Colonic mucosa (tissue), 4 donors: ENCODE measurements at regions not wholly inside any gene's neighbourhood (a gene's known extent, or its start where the extent isn't known, plus 50 kb on each side); places are given as distances from the start of the nearest gene placed in this dataset.

Source experiments
- DNase-seq: peaks from one replicate; pipeline ENCODE4 v3.0.0-alpha.2; 2020
- H3K27ac ChIP-seq: fragments of 200-600 bp; one replicate; pipeline ENCODE4 v1.8.0; 2021
- H3K27me3 ChIP-seq: fragments of 200-600 bp; one replicate; pipeline ENCODE4 v1.8.0; 2021
- H3K36me3 ChIP-seq: fragments of 200-600 bp; one replicate; pipeline ENCODE4 v1.8.0; 2021
- H3K4me1 ChIP-seq: fragments of 200-600 bp; one replicate; pipeline ENCODE4 v1.8.0; 2021; ENCODE audit warnings: mild to moderate bottlenecking
- H3K4me3 ChIP-seq: fragments of 200-600 bp; one replicate; pipeline ENCODE4 v1.8.0; 2021
- H3K9ac ChIP-seq, 2 donors: one replicate each; pipeline ENCODE4 v1.7.0; 2013; ENCODE audit warnings: control low read depth in 2 of 2, low read depth in 2 of 2, low read length in 2 of 2
- H3K9me3 ChIP-seq: fragments of 200-600 bp; one replicate; pipeline ENCODE4 v1.8.0; 2021
- CTCF ChIP-seq: fragments of 200-600 bp; IDR thresholded peaks from one replicate; pipeline ENCODE4 v1.8.0; 2022; ENCODE audit warnings: antibody characterized with exemption, mild to moderate bottlenecking
- intact Hi-C: fragments of 100-400 bp; cut with DNase I; formaldehyde crosslinking; loops from one replicate; pipeline ENCODE4 v1.14.1; 2022
- donor health status: healthy.
- donor health status: DM: no; HTN: no; CAD: no.
- donor health status: DM: no; HTN: no; CAD: no.

GRCh38 chr18:37980556-37980955 is 415.0 kb upstream of the CELF4 start:
- H3K27me3 ChIP-seq, result no peaks in the 10 kb centered on the region
- no peaks in the 10 kb centered on the region for H3K9me3 ChIP-seq
- no peak overlapping the region for H3K4me3 ChIP-seq
- H3K4me1 ChIP-seq, result no peaks in the 10 kb centered on the region
- H3K27ac ChIP-seq, result no peak overlapping the region
- no peak for DNase-seq
- no peak overlapping the region for H3K9ac ChIP-seq
- no peaks in the 10 kb centered on the region for H3K36me3 ChIP-seq
- no peak for TF ChIP-seq CTCF
- intact Hi-C loops, result no loop called here

GRCh38 chr18:37975446-37975845 is 409.8 kb upstream of the CELF4 start:
- no peaks in the 10 kb centered on the region for H3K27me3 ChIP-seq
- no peaks in the 10 kb centered on the region for H3K4me1 ChIP-seq
- no peaks in the 10 kb centered on the region for H3K36me3 ChIP-seq
- H3K4me3 ChIP-seq, result no peak overlapping the region
- H3K9me3 ChIP-seq, result no peaks in the 10 kb centered on the region
- no peak for DNase-seq
- no peak overlapping the region for H3K27ac ChIP-seq
- intact Hi-C loops, result no loop called here
- no peak overlapping the region for H3K9ac ChIP-seq
- no peak for TF ChIP-seq CTCF

GRCh38 chr18:37967261-37967660 is 401.7 kb upstream of the CELF4 start:
- Histone ChIP-seq H3K9me3 (no peaks in the 10 kb centered on the region), H3K4me1 (no peaks in the 10 kb centered on the region), H3K4me3 (no peak overlapping the region), H3K36me3 (no peaks in the 10 kb centered on the region), H3K27me3 (no peaks in the 10 kb centered on the region), H3K27ac (no peak overlapping the region), H3K9ac (no peak overlapping the region)
- TF ChIP-seq CTCF, result no peak
- intact Hi-C loops, result no loop called here
- no peak for DNase-seq

GRCh38 chr18:37965572-37965970 is 400.0 kb upstream of the CELF4 start:
- Histone ChIP-seq H3K36me3 (no peaks in the 10 kb centered on the region), H3K27ac (no peak overlapping the region), H3K9me3 (no peaks in the 10 kb centered on the region), H3K4me3 (no peak overlapping the region), H3K4me1 (no peaks in the 10 kb centered on the region), H3K27me3 (no peaks in the 10 kb centered on the region), H3K9ac (no peak overlapping the region)
- intact Hi-C loops, result no loop called here
- TF ChIP-seq CTCF, result no peak
- no peak for DNase-seq

DNA sequence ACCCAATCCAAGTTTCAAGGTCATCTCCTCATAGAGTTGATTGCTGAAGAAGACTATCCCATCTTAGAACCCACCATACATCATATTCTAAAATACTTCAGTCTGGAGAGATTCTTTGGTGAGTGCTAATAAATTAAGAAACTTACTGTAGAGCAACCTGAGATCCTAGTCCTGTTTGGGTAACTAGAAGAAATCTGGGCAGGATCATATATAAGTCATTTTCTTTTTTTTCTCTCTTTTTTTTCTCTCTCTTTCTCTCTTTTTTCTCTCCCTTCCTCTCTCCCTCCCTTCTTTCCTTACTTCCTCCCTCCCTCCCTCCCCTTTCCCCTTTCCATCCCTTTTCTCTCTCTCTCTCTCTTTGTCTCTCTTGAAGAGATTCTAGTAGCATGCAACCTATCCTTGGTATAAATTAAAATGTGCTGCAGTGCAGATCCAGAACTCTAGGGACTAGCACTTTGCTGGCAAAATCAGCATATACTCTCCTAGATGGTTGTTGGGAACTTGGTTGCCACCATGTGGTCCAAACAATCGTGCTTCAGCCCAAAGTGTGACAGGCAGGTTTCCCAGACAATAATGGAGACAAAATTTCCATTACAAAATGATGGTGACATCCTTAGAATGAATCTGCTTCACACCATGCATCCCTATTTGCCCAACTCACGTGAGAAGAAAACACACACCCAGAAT is 399.4 kb upstream of the CELF4 start:
- Histone ChIP-seq H3K9ac (no peak overlapping the region), H3K27ac (no peak overlapping the region), H3K4me3 (no peak overlapping the region), H3K27me3 (no peaks in the 10 kb centered on the region), H3K36me3 (no peaks in the 10 kb centered on the region), H3K4me1 (no peaks in the 10 kb centered on the region), H3K9me3 (no peaks in the 10 kb centered on the region)
- intact Hi-C loops, result no loop called here
- TF ChIP-seq CTCF, result no peak
- DNase-seq, result no peak
